ENCODE measurements at regions not wholly inside any gene's neighbourhood (a gene's known extent, or its start where the extent isn't known, plus 50 kb on each side); places are given as distances from the start of the nearest gene placed in this dataset.

GRCh38 chr4:72919937-72920336 lies 149.6 kb downstream of the COX18 start:
- Mint-ChIP-seq H3K4me1 (no peaks in the 10 kb centered on the region), H3K27ac (no peak overlapping the region), H3K27me3 (no peaks in the 10 kb centered on the region), H3K4me3 (no peak overlapping the region), H3K36me3 (no peaks in the 10 kb centered on the region), H3K9me3 (no peaks in the 10 kb centered on the region)
- POLR2A ChIA-PET = no interaction called here
- DNase-seq (no peak), ATAC-seq (ENCODE audit: low read depth) (no peak)

- POLR2A ChIA-PET = no interaction called here
- no peaks in the 10 kb centered on the region for H3K27me3 Mint-ChIP-seq
- H3K4me1 Mint-ChIP-seq = no peaks in the 10 kb centered on the region
- H3K4me3 Mint-ChIP-seq = no peak overlapping the region
- H3K36me3 Mint-ChIP-seq = no peaks in the 10 kb centered on the region
- no peak for ATAC-seq (ENCODE audit: low read depth)
- H3K9me3 Mint-ChIP-seq = no peaks in the 10 kb centered on the region
- no peak for DNase-seq
- H3K27ac Mint-ChIP-seq = no peak overlapping the region
Observed at GRCh38 chr4:72919464-72919863, 150.1 kb downstream of the COX18 start.

GRCh38 chr4:72918362-72918761 lies 151.2 kb downstream of the COX18 start:
- POLR2A ChIA-PET = no interaction called here
- Mint-ChIP-seq H3K27me3 (no peaks in the 10 kb centered on the region), H3K9me3 (no peaks in the 10 kb centered on the region), H3K36me3 (no peaks in the 10 kb centered on the region), H3K4me1 (no peaks in the 10 kb centered on the region), H3K4me3 (no peak overlapping the region), H3K27ac (no peak overlapping the region)
- DNase-seq (no peak), ATAC-seq (ENCODE audit: low read depth) (no peak)

GRCh38 chr4:72911316-72911715 lies 158.2 kb downstream of the COX18 start:
- Mint-ChIP-seq H3K4me1 (no peaks in the 10 kb centered on the region), H3K36me3 (no peaks in the 10 kb centered on the region), H3K27ac (no peak overlapping the region), H3K27me3 (no peaks in the 10 kb centered on the region), H3K4me3 (no peak overlapping the region), H3K9me3 (peaks cover 1% of the 10 kb centered on the region)
- POLR2A ChIA-PET = no interaction called here
- DNase-seq = no peak
- ATAC-seq (ENCODE audit: low read depth) = no peak

GRCh38 chr4:72909461-72909860 lies 160.1 kb downstream of the COX18 start:
- Mint-ChIP-seq H3K4me1 (no peaks in the 10 kb centered on the region), H3K27ac (no peak overlapping the region), H3K27me3 (no peaks in the 10 kb centered on the region), H3K36me3 (no peaks in the 10 kb centered on the region), H3K4me3 (no peak overlapping the region), H3K9me3 (peaks cover 1% of the 10 kb centered on the region)
- ATAC-seq (ENCODE audit: low read depth) = no peak
- POLR2A ChIA-PET = no interaction called here
- DNase-seq = no peak

- ATAC-seq (ENCODE audit: low read depth) (no peak), DNase-seq (no peak)
- Mint-ChIP-seq H3K27me3 (no peaks in the 10 kb centered on the region), H3K9me3 (no peaks in the 10 kb centered on the region), H3K4me3 (no peak overlapping the region), H3K27ac (no peak overlapping the region), H3K4me1 (no peaks in the 10 kb centered on the region), H3K36me3 (no peaks in the 10 kb centered on the region)
- POLR2A ChIA-PET = no interaction called here
Observed at GRCh38 chr4:72902354-72902753, 167.2 kb downstream of the COX18 start.

- H3K36me3 Mint-ChIP-seq = no peaks in the 10 kb centered on the region
- no peaks in the 10 kb centered on the region for H3K27me3 Mint-ChIP-seq
- H3K4me3 Mint-ChIP-seq = no peak overlapping the region
- ATAC-seq (ENCODE audit: low read depth) (no peak), DNase-seq (no peak)
- H3K27ac Mint-ChIP-seq = no peak overlapping the region
- POLR2A ChIA-PET = no interaction called here
- H3K9me3 Mint-ChIP-seq = no peaks in the 10 kb centered on the region
- H3K4me1 Mint-ChIP-seq = no peaks in the 10 kb centered on the region
Observed at GRCh38 chr4:72901553-72901952, 168.0 kb downstream of the COX18 start.

- H3K36me3 Mint-ChIP-seq = no peaks in the 10 kb centered on the region
- H3K27me3 Mint-ChIP-seq = no peaks in the 10 kb centered on the region
- H3K4me1 Mint-ChIP-seq = no peaks in the 10 kb centered on the region
- no peak overlapping the region for H3K27ac Mint-ChIP-seq
- no peak overlapping the region for H3K4me3 Mint-ChIP-seq
- POLR2A ChIA-PET = no interaction called here
- ATAC-seq (ENCODE audit: low read depth) (no peak), DNase-seq (no peak)
- H3K9me3 Mint-ChIP-seq = no peaks in the 10 kb centered on the region
Observed at GRCh38 chr4:72900952-72901351, 168.6 kb downstream of the COX18 start.

- H3K4me3 Mint-ChIP-seq = no peak overlapping the region
- H3K36me3 Mint-ChIP-seq = no peaks in the 10 kb centered on the region
- H3K4me1 Mint-ChIP-seq = no peaks in the 10 kb centered on the region
- ATAC-seq (ENCODE audit: low read depth) = no peak
- POLR2A ChIA-PET = no interaction called here
- no peak overlapping the region for H3K27ac Mint-ChIP-seq
- DNase-seq = no peak
- no peaks in the 10 kb centered on the region for H3K27me3 Mint-ChIP-seq
- H3K9me3 Mint-ChIP-seq = no peaks in the 10 kb centered on the region
Observed at GRCh38 chr4:72899621-72900020, 169.9 kb downstream of the COX18 start.

GRCh38 chr4:72899214-72899613 lies 170.3 kb downstream of the COX18 start:
- ATAC-seq (ENCODE audit: low read depth) (no peak), DNase-seq (no peak)
- POLR2A ChIA-PET = no interaction called here
- no peaks in the 10 kb centered on the region for H3K27me3 Mint-ChIP-seq
- H3K36me3 Mint-ChIP-seq = no peaks in the 10 kb centered on the region
- H3K4me1 Mint-ChIP-seq = no peaks in the 10 kb centered on the region
- no peak overlapping the region for H3K27ac Mint-ChIP-seq
- H3K4me3 Mint-ChIP-seq = no peak overlapping the region
- no peaks in the 10 kb centered on the region for H3K9me3 Mint-ChIP-seq

- H3K9me3 Mint-ChIP-seq = no peaks in the 10 kb centered on the region
- H3K4me3 Mint-ChIP-seq = no peak overlapping the region
- no peak for ATAC-seq (ENCODE audit: low read depth)
- no peaks in the 10 kb centered on the region for H3K4me1 Mint-ChIP-seq
- H3K27ac Mint-ChIP-seq = no peak overlapping the region
- no peak for DNase-seq
- POLR2A ChIA-PET = no interaction called here
- peaks cover 6% of the 10 kb centered on the region for H3K27me3 Mint-ChIP-seq
- no peaks in the 10 kb centered on the region for H3K36me3 Mint-ChIP-seq
Observed at GRCh38 chr4:72896515-72896914, 173.0 kb downstream of the COX18 start.

- H3K4me3 Mint-ChIP-seq = no peak overlapping the region
- no peak overlapping the region for H3K27ac Mint-ChIP-seq
- no peaks in the 10 kb centered on the region for H3K9me3 Mint-ChIP-seq
Observed at GRCh38 chr4:72895408-72895807, 174.1 kb downstream of the COX18 start.

GRCh38 chr4:72893354-72894066 lies 176.0 kb downstream of the COX18 start:
- H3K4me3 Mint-ChIP-seq = no peak overlapping the region
- no peaks in the 10 kb centered on the region for H3K4me1 Mint-ChIP-seq
- no peaks in the 10 kb centered on the region for H3K36me3 Mint-ChIP-seq
- peaks cover 6% of the 10 kb centered on the region for H3K27me3 Mint-ChIP-seq
- POLR2A ChIA-PET = no interaction called here
- no peak overlapping the region for H3K27ac Mint-ChIP-seq
- no peak for ATAC-seq (ENCODE audit: low read depth)
- DNase-seq = no peak
- no peaks in the 10 kb centered on the region for H3K9me3 Mint-ChIP-seq

More at GRCh38 chr4:72895408-72895807, 174.1 kb downstream of the COX18 start:
- H3K27me3 Mint-ChIP-seq = peaks cover 6% of the 10 kb centered on the region
- no peaks in the 10 kb centered on the region for H3K36me3 Mint-ChIP-seq
- ATAC-seq (ENCODE audit: low read depth) = no peak
- H3K4me1 Mint-ChIP-seq = no peaks in the 10 kb centered on the region
- DNase-seq = no peak
- POLR2A ChIA-PET = no interaction called here

GRCh38 chr4:72888331-72888730 lies 181.2 kb downstream of the COX18 start:
- no peak for DNase-seq
- POLR2A ChIA-PET = no interaction called here
- H3K36me3 Mint-ChIP-seq = no peaks in the 10 kb centered on the region
- no peaks in the 10 kb centered on the region for H3K9me3 Mint-ChIP-seq
- H3K4me3 Mint-ChIP-seq = no peak overlapping the region
- ATAC-seq (ENCODE audit: low read depth) = no peak
- no peak overlapping the region for H3K27ac Mint-ChIP-seq
- H3K4me1 Mint-ChIP-seq = no peaks in the 10 kb centered on the region
- H3K27me3 Mint-ChIP-seq = peaks cover 5% of the 10 kb centered on the region

GRCh38 chr4:72887152-72887551 lies 182.4 kb downstream of the COX18 start:
- POLR2A ChIA-PET = no interaction called here
- Mint-ChIP-seq H3K4me1 (no peaks in the 10 kb centered on the region), H3K27ac (no peak overlapping the region), H3K9me3 (no peaks in the 10 kb centered on the region), H3K4me3 (no peak overlapping the region), H3K36me3 (no peaks in the 10 kb centered on the region), H3K27me3 (no peaks in the 10 kb centered on the region)
- DNase-seq (no peak), ATAC-seq (ENCODE audit: low read depth) (no peak)
